GM18861 (cell line): ENCODE measurements at regions not wholly inside any gene's neighbourhood (a gene's known extent, or its start where the extent isn't known, plus 50 kb on each side); places are given as distances from the start of the nearest gene placed in this dataset.
A peak's percentile ranks its signal among the peaks of the same experiment; 100 is the strongest.

Source experiments
- ATAC-seq: cut with Tn5 transposase; IDR thresholded peaks from one replicate; pipeline ENCODE4 v1.9.1; 2021; ENCODE audit not compliant: unreplicated experiment

GRCh38 chr4:4641661-4642495, 100.0 kb upstream of the STX18 start:
- ATAC-seq = no peak

- ATAC-seq = no peak
Observed at GRCh38 chr4:4641254-4641653, 99.4 kb upstream of the STX18 start.

- no peak for ATAC-seq
Observed at GRCh38 chr4:4640692-4641091, 98.8 kb upstream of the STX18 start.

GRCh38 chr4:4639370-4639769, 97.5 kb upstream of the STX18 start:
- no peak for ATAC-seq

- ATAC-seq = no peak
Observed at GRCh38 chr4:4637710-4638109, 95.9 kb upstream of the STX18 start.

GRCh38 chr4:4633431-4633830, 91.6 kb upstream of the STX18 start:
- no peak for ATAC-seq

- ATAC-seq = peak; percentile 90
Observed at GRCh38 chr4:4631150-4631549, 89.3 kb upstream of the STX18 start.

- no peak for ATAC-seq
Observed at GRCh38 chr4:4627906-4628305, 86.1 kb upstream of the STX18 start.

- ATAC-seq = no peak
Observed at GRCh38 chr4:4627111-4627510, 85.3 kb upstream of the STX18 start.

GRCh38 chr4:4625488-4625887, 83.6 kb upstream of the STX18 start:
- no peak for ATAC-seq

GRCh38 chr4:4624276-4624897, 82.5 kb upstream of the STX18 start:
- ATAC-seq = no peak

- ATAC-seq = no peak
Observed at GRCh38 chr4:4619821-4620220, 78.0 kb upstream of the STX18 start.

GRCh38 chr4:4618847-4619246, 77.0 kb upstream of the STX18 start:
- ATAC-seq = no peak

- ATAC-seq = no peak
Observed at GRCh38 chr4:4614925-4615678, 73.3 kb upstream of the STX18 start.

- no peak for ATAC-seq
Observed at GRCh38 chr4:4613641-4614286, 71.9 kb upstream of the STX18 start.

- no peak for ATAC-seq
Observed at GRCh38 chr4:4613126-4613465, 71.2 kb upstream of the STX18 start.

GRCh38 chr4:4610672-4611071, 68.8 kb upstream of the STX18 start:
- ATAC-seq = no peak

- no peak for ATAC-seq
Observed at GRCh38 chr4:4609622-4610334, 67.9 kb upstream of the STX18 start.

- ATAC-seq = no peak
Observed at GRCh38 chr4:4608214-4608537, 66.3 kb upstream of the STX18 start.

- no peak for ATAC-seq
Observed at GRCh38 chr4:4607336-4608213, 65.7 kb upstream of the STX18 start.
